HG03103 (cell line): ENCODE measurements at regions not wholly inside any gene's neighbourhood (a gene's known extent, or its start where the extent isn't known, plus 50 kb on each side); places are given as distances from the start of the nearest gene placed in this dataset.

ENCODE experiments used
- ATAC-seq: cut with Tn5 transposase; IDR thresholded peaks from one replicate; pipeline ENCODE4 v1.9.1; 2021; ENCODE audit warnings: low read depth; ENCODE audit not compliant: unreplicated experiment

- ATAC-seq, result no peak
These were observed 256.7 kb upstream of the GNAI1 start for GRCh38 chr7:79877874-79878465.

- no peak for ATAC-seq
These were observed 257.8 kb upstream of the GNAI1 start for GRCh38 chr7:79876848-79877252.

- ATAC-seq, result no peak
These were observed 259.8 kb upstream of the GNAI1 start for GRCh38 chr7:79874797-79875196.

- no peak for ATAC-seq
These were observed 262.5 kb upstream of the GNAI1 start for GRCh38 chr7:79872176-79872575.

GRCh38 chr7:79868010-79868409 lies 266.6 kb upstream of the GNAI1 start:
- ATAC-seq, result no peak

GRCh38 chr7:79862447-79863210 lies 272.0 kb upstream of the GNAI1 start:
- no peak for ATAC-seq

GRCh38 chr7:79855172-79855571 lies 279.5 kb upstream of the GNAI1 start:
- ATAC-seq, result no peak

GRCh38 chr7:79854621-79855020 lies 280.0 kb upstream of the GNAI1 start:
- ATAC-seq, result no peak

GRCh38 chr7:79837915-79838314 lies 296.7 kb upstream of the GNAI1 start:
- no peak for ATAC-seq

GRCh38 chr7:79833616-79834015 lies 301.0 kb upstream of the GNAI1 start:
- no peak for ATAC-seq

GRCh38 chr7:79828866-79829265 lies 305.8 kb upstream of the GNAI1 start:
- ATAC-seq, result no peak

GRCh38 chr7:79823246-79823951 lies 311.2 kb upstream of the GNAI1 start:
- no peak for ATAC-seq

GRCh38 chr7:79822620-79823240 lies 311.9 kb upstream of the GNAI1 start:
- ATAC-seq, result no peak

GRCh38 chr7:79820387-79820786 lies 314.2 kb upstream of the GNAI1 start:
- no peak for ATAC-seq

- ATAC-seq, result no peak
These were observed 323.7 kb upstream of the GNAI1 start for GRCh38 chr7:79810916-79811315.

- ATAC-seq, result no peak
These were observed 328.4 kb upstream of the GNAI1 start for GRCh38 chr7:79806161-79806734.

GRCh38 chr7:79790656-79791262 lies 337.3 kb upstream of the MAGI2 start:
- ATAC-seq, result no peak

- ATAC-seq, result no peak
These were observed 336.3 kb upstream of the MAGI2 start for GRCh38 chr7:79789584-79790345.

GRCh38 chr7:79787623-79788022 lies 334.2 kb upstream of the MAGI2 start:
- no peak for ATAC-seq

- ATAC-seq, result no peak
These were observed 333.6 kb upstream of the MAGI2 start for GRCh38 chr7:79787096-79787495.
